Retinal pigment epithelial cell (primary cell): ENCODE measurements at regions not wholly inside any gene's neighbourhood (a gene's known extent, or its start where the extent isn't known, plus 50 kb on each side); places are given as distances from the start of the nearest gene placed in this dataset.
"Not testable (repeated sequence)": the region's sequence is repeated elsewhere in the genome, so short reads cannot be mapped to it uniquely, and the experiment has no call there.

Experiments
- DNase-seq: peaks from one replicate; pipeline ENCODE4 v3.0.0-alpha.2; 2010; ENCODE audit warnings: low read depth
- H3K4me3 ChIP-seq: 2 replicates; pipeline ENCODE4 v1.5.1; 2011; ENCODE audit warnings: mild to moderate bottlenecking, low read length, control low read depth, moderate library complexity
- TF ChIP-seq, protein P1 (sequence below): conservative IDR thresholded peaks from 2 replicates; pipeline ENCODE4 v1.5.1; 2011; ENCODE audit warnings: low read depth, low read length, control low read depth, inconsistent platforms

- H3K4me3 ChIP-seq: no peak overlapping the region
- TF ChIP-seq, protein P1, sequence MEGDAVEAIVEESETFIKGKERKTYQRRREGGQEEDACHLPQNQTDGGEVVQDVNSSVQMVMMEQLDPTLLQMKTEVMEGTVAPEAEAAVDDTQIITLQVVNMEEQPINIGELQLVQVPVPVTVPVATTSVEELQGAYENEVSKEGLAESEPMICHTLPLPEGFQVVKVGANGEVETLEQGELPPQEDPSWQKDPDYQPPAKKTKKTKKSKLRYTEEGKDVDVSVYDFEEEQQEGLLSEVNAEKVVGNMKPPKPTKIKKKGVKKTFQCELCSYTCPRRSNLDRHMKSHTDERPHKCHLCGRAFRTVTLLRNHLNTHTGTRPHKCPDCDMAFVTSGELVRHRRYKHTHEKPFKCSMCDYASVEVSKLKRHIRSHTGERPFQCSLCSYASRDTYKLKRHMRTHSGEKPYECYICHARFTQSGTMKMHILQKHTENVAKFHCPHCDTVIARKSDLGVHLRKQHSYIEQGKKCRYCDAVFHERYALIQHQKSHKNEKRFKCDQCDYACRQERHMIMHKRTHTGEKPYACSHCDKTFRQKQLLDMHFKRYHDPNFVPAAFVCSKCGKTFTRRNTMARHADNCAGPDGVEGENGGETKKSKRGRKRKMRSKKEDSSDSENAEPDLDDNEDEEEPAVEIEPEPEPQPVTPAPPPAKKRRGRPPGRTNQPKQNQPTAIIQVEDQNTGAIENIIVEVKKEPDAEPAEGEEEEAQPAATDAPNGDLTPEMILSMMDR: no peak
- DNase-seq: no peak
These were observed 173.4 kb upstream of the TPM1 start for GRCh38 chr15:62869116-62869515.

DNA sequence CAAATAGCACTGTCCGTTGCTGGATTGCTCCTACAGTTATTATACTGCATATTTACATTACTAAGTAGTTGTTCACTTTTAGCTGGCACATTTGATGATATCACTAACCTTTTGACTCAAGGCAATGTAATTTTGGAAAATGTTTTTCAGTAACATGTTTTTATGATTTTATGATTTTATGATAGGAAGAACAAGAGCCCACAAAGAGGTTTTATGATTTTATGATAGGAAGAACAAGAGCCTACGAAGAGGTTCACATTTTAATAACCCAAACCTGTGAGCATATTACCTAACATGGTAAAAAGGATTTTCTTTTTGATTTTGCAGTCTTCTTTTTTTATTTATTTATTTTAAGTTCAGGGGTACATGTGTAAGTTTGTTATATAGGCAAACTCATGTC, 172.3 kb upstream of the TPM1 start:
- no peak for DNase-seq
- no peak overlapping the region for H3K4me3 ChIP-seq

DNA sequence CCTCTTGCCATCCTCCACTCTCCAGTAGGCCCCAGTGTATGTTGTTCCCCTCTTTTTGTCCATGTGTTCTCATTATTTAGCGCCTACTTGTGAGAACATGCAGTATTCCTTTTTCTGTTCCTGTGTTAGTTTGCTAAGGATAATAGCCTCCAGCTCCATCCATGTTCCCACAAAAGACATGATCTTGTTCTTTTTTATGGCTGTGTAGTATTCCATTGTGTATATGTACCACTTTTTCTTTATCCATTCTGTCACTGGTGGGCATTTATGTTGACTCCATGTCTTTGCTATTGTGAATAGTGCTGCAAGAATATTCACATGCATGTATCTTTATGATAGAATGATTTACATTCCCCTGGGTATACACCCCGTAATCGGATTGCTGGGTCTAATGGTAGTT, 171.8 kb upstream of the TPM1 start:
- not testable (repeated sequence) for DNase-seq, H3K4me3 ChIP-seq

More for the DNA sequence above, 172.3 kb upstream of the TPM1 start:
- TF ChIP-seq, protein P1: no peak

- no peak for DNase-seq
- no peak overlapping the region for H3K4me3 ChIP-seq
- TF ChIP-seq, protein P1: no peak
These were observed 169.3 kb upstream of the TPM1 start for GRCh38 chr15:62873203-62873602.

DNA sequence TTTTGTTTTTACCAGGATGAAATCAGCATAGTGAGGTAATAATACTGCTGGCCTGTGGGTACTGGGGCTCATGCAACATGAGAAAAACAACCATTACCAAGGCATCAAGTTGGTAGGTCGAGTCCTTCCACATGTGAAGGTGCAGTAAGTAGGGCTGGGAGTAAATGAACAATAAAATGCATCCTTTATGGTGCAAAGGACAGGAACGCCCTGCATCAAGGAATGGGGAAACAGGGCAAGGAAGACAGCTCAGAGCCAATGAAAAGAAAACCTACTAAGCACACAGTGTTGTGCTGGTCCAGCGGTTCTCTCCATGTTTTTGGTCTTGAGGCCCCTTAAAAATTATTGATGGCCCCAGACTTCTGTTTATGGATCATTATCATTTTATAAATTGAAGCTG, 168.5 kb upstream of the TPM1 start:
- no peak for DNase-seq
- H3K4me3 ChIP-seq: no peak overlapping the region
- TF ChIP-seq, protein P1: no peak

DNA sequence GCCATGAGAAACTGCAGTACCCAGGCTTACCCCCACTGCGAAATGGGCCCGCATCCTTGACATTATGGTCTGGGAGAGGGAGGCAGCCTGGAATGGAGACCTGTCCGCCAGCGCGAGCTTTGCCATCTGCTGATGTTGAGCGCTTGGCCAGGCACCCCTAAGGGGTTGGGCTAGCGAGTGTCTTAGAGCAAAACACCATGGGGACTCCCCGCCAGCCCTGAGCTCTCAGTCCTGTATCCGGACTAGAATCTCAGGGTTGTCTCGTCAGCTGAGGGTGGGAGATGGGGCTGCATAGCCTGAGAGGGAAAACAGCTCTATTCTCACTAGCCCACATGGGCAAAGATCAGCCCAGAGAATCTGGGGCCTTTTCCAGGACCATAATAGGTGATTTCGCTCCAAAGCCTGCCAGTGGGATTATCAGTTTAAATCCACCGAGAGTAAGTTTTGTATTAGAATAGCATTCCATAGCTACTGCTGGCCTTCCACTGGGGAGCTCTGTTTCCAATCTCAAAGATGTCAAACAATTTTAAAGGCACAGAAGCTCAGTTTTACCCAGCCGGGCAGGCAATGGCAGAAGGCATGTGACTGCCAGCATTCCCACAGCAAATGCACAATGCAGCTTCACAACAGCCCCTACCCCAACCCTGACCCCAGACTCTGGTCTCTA, 167.5 kb upstream of the TPM1 start:
- H3K4me3 ChIP-seq: no peak overlapping the region
- DNase-seq: no peak
- TF ChIP-seq, protein P1: no peak

DNA sequence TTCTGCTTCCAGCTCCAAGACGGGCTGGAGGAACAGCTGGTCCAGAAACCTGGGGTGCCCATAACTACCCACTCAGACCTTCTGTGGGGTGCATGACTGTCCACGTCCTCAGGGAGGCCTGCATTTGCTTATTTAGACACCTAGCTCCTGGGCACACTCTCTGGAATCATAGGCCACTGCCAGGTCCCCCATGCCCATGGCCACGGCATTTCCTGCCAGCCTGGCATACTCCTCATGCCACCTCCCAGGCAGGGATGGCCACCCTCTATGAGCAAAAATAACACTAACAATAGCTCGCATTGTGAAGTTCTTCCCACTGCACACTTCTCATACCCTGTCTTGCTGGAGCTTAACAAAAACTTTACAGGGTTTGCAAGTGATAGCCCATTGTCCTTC, 166.9 kb upstream of the TPM1 start:
- H3K4me3 ChIP-seq: no peak overlapping the region
- no peak for DNase-seq
- TF ChIP-seq, protein P1: no peak
